C4-2B (cell line): ENCODE measurements at regions not wholly inside any gene's neighbourhood (a gene's known extent, or its start where the extent isn't known, plus 50 kb on each side); places are given as distances from the start of the nearest gene placed in this dataset.
"Not testable (repeated sequence)": the region's sequence is repeated elsewhere in the genome, so short reads cannot be mapped to it uniquely, and the experiment has no call there.

Source experiments
- H3K27ac ChIP-seq: fragments of 450-650 bp; 2 replicates; pipeline ENCODE4 v1.5.1; 2017
- CTCF ChIP-seq: fragments of 450-650 bp; conservative IDR thresholded peaks from 2 replicates; pipeline ENCODE4 v1.5.1; 2017; ENCODE audit warnings: mild to moderate bottlenecking
- ZFX ChIP-seq: fragments of 450-650 bp; IDR thresholded peaks from 2 replicates; pipeline ENCODE4 v1.6.1; 2017

DNA sequence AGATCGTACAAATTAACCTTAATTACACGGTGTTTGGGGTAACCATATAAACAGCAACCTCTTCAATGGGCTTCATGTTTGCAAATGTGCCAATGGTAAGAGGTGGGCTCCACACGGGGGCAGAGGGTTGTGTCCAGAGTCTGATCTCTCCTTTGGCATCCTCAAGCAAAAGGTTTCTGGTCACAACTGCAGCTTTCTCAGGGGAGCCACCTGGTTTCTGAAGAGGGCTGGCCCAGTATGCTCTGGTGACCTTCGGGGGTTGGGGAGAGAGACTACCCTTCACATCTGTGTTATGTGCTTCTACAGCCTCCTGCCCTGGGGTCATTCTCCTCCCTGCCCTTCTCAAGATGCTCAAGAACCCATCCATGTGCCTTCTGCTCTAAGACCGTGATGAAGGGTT is 259.6 kb downstream of the CRLF2 start:
- no peak overlapping the region for H3K27ac ChIP-seq
- TF ChIP-seq ZFX (no peak), CTCF (no peak)

- not testable (repeated sequence) for H3K27ac ChIP-seq
Observed at GRCh38 chrX:947262-947661, 265.2 kb downstream of the CRLF2 start.

- TF ChIP-seq ZFX (no peak), CTCF (no peak)
- no peak overlapping the region for H3K27ac ChIP-seq
Observed at GRCh38 chrX:943035-943434, 269.4 kb downstream of the CRLF2 start.

GRCh38 chrX:940691-941090 is 271.8 kb downstream of the CRLF2 start:
- no peak overlapping the region for H3K27ac ChIP-seq
- TF ChIP-seq CTCF (no peak), ZFX (no peak)

DNA sequence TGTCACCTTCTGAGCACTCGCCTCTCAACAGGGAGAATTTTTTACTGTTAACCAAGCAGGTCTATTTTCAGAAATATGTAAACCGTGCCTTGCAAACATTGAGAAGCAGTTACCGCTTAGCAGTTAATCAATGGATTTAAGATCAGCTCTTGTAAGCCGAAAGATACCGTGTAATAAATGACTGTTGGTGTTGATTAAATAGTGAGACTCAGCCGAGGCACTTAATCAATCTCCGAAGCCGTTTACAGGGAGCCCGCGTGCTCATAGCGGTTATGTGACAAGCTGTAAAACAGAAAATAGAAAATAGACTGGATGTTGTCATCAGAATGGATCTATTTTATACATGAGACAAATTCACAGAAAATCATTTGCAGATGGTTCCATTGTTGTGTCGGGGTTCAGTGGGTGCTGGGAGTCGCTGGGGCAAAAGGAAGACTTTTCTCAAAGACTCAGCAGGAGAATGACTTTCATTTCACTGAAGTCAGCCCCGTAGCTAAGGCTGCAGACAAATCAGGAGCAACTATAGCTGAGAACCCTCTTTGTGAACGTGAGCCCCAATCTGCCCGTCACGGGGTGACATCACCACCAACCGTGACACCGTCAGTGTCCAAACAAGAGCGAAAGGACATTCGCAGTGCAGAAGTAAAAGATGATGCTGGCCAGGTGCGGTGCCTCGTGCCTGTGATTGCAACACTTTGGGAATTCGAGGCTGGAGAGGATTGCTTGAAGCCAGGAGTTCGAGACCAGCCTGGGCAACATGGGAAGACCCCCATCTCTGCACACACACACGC is 275.3 kb downstream of the CRLF2 start:
- TF ChIP-seq ZFX (no peak), CTCF (no peak)
- H3K27ac ChIP-seq: no peak overlapping the region

DNA sequence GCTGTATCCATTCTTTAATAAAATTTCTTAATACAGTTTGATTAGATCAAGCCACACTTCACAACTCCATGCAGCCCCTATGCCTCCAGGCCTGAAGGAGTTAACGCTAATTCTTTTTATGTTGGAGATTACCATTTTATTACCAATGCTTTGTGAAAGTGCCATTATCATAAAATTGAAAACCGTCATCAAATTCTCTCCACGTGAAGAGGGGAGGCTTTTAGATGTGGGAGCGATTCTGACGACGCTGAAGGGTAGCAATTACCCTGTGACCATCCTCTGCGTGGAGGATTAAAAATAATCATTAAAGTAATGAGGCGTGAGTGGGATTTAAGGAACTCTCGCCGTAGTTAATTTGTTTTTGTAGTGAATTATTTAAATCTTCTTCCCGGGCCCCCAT is 278.8 kb downstream of the CRLF2 start:
- H3K27ac ChIP-seq: no peak overlapping the region
- no peak for TF ChIP-seq ZFX
- TF ChIP-seq CTCF: no peak

GRCh38 chrX:928606-929005 is 283.8 kb downstream of the CRLF2 start:
- no peak for TF ChIP-seq CTCF
- no peak for TF ChIP-seq ZFX
- no peak overlapping the region for H3K27ac ChIP-seq

GRCh38 chrX:926991-927390 is 285.5 kb downstream of the CRLF2 start:
- H3K27ac ChIP-seq: no peak overlapping the region
- TF ChIP-seq ZFX (no peak), CTCF (no peak)
